Skeletal muscle satellite cell (primary cell): ENCODE measurements at regions not wholly inside any gene's neighbourhood (a gene's known extent, or its start where the extent isn't known, plus 50 kb on each side); places are given as distances from the start of the nearest gene placed in this dataset.
"Not testable (repeated sequence)": the region's sequence is repeated elsewhere in the genome, so short reads cannot be mapped to it uniquely, and the experiment has no call there.

ENCODE experiments used
- H3K27me3 ChIP-seq: 2 replicates; pipeline ENCODE4 v1.7.0; 2013; ENCODE audit warnings: low read length; ENCODE audit not compliant: control insufficient read depth, insufficient read depth
- H3K36me3 ChIP-seq: 2 replicates; pipeline ENCODE4 v1.7.0; 2013; ENCODE audit warnings: mild to moderate bottlenecking, control low read depth, low read length; ENCODE audit not compliant: insufficient read depth
- H3K4me1 ChIP-seq: 2 replicates; pipeline ENCODE4 v1.7.0; 2013; ENCODE audit warnings: low read length; ENCODE audit not compliant: control insufficient read depth, insufficient read depth
- H3K4me2 ChIP-seq: 2 replicates; pipeline ENCODE4 v1.7.0; 2013; ENCODE audit warnings: mild to moderate bottlenecking, low read length
- H3K4me3 ChIP-seq: 2 replicates; pipeline ENCODE4 v1.7.0; 2013; ENCODE audit warnings: low read length
- H3K9ac ChIP-seq: 2 replicates; pipeline ENCODE4 v1.7.0; 2013; ENCODE audit warnings: mild to moderate bottlenecking, low read depth, low read length, moderate library complexity
- H3K9me3 ChIP-seq: replicated peaks from 2 replicates; pipeline ENCODE4 v1.7.0; 2013; ENCODE audit warnings: mild to moderate bottlenecking, control low read depth, low read length

DNA sequence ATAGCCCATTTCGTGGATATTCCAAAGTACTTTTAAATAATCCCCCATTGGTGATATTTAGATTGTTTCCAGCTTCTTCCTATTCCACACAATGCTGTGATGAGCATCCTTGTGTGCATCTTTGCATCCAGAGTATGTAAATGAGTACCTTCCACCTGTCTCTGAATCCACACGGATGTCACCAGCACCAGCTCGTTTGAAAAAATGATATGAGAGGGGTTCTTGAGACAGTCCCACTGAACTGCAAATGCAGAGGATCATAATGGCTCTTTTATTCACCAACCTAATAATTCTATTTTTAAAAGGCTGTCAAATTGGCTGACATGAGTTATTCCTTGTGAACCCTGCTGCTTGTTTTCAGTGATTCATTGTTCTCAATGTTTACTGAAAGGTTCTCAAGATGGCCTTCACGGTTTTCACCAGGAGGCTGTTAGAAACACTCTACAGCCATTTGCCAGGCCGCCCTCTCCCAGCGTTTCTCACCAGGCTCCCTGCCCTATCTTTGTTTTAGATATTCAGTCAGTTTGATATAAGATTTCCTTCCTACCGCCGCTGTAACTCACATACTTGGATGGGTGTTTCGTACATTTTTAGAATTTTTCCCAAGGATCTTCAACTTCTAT lies 96.7 kb upstream of the PTPRG start:
- no peaks in the 10 kb centered on the region for H3K4me1 ChIP-seq
- H3K36me3 ChIP-seq, result no peaks in the 10 kb centered on the region
- H3K27me3 ChIP-seq, result peaks cover 4% of the 10 kb centered on the region
- H3K4me3 ChIP-seq, result no peak overlapping the region
- no peak overlapping the region for H3K9ac ChIP-seq
- H3K9me3 ChIP-seq, result no peaks in the 10 kb centered on the region
- no peak overlapping the region for H3K4me2 ChIP-seq

DNA sequence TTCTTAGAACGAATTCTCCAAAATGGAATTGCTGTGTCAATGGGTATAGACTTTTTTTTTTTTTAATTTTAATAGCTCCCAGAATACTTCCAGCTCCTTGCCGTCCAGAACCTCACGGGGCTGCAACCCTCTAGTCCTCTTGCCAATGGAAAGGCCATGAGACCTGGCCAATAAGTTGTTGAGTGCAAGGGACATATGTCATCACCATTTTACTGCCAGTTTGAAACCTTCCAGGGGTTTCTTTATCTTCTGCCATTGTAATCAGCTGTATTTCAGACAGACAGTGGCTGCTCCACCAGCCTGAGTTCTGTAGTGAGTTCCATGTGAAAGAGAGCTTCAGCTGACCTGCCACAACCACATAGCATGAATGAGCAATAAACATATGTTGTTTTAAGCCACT lies 95.0 kb upstream of the PTPRG start:
- Histone ChIP-seq H3K4me1 (no peaks in the 10 kb centered on the region), H3K9ac (no peak overlapping the region), H3K4me3 (no peak overlapping the region), H3K27me3 (peaks cover 4% of the 10 kb centered on the region), H3K36me3 (no peaks in the 10 kb centered on the region), H3K4me2 (no peak overlapping the region), H3K9me3 (no peaks in the 10 kb centered on the region)

DNA sequence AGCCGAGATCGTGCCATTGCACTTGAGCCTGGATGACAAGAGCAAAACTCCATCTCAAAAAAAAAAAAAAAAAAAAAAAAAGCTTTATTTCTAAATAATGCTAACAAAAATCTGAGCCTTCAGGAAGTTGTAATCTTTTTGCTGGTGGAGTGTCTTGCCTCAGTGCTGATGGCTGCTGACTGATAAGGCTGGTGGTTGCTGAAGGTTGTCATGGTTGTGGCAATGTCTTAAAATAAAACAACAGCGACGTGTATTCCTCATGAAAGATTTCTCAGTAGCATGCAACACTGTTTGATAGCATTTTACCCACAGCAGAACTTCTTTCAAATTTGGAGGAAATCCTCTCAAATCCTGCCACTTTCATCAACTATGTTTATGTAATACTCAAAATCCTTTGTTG lies 77.4 kb upstream of the PTPRG start:
- Histone ChIP-seq H3K4me3 (no peak overlapping the region), H3K9me3 (no peaks in the 10 kb centered on the region), H3K9ac (no peak overlapping the region), H3K36me3 (no peaks in the 10 kb centered on the region), H3K4me1 (no peaks in the 10 kb centered on the region), H3K4me2 (no peak overlapping the region), H3K27me3 (peaks cover 2% of the 10 kb centered on the region)

DNA sequence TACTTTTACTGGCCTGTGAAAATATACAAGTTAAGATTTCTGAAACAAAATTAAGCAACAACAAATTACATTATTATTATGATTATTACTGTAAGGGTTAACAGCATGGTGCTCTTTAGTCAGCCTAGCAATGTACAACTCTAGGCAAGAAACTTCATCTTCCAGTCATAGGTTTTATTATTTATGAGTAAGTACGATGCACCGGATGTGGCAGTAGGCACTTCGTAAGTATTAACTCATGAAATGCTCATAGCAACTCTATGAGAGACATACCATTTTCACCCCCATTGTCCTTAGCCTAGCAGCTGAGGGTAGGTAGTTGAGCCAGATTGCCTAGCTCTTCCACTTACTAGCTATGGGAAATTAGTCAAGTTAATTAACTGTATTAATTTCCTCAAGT lies 68.0 kb upstream of the PTPRG start:
- H3K4me3 ChIP-seq, result no peak overlapping the region
- H3K27me3 ChIP-seq, result no peaks in the 10 kb centered on the region
- H3K9me3 ChIP-seq, result no peaks in the 10 kb centered on the region
- H3K4me1 ChIP-seq, result no peaks in the 10 kb centered on the region
- no peak overlapping the region for H3K9ac ChIP-seq
- no peaks in the 10 kb centered on the region for H3K36me3 ChIP-seq
- no peak overlapping the region for H3K4me2 ChIP-seq

DNA sequence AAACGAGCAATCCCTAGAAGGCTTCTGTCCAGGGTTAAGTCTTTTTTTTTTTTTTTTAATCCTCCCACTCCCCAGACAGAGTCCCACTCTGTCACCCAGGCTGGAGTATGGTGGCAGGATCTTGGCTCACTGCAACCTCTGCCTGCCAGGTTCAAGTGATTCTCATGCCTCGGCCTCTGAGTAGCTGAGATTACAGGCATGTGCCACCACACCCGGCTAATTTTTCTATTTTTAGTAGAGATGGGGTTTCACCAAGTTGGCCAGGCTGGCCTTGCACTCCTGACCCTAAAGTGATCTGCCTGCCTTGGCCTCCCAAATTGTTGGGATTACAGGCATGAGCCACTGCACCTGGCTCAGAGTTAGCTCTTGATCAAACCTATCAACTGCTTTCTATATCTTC lies 67.1 kb upstream of the PTPRG start:
- not testable (repeated sequence) for H3K36me3 ChIP-seq, H3K9ac ChIP-seq, H3K4me3 ChIP-seq, H3K4me2 ChIP-seq, H3K27me3 ChIP-seq, H3K4me1 ChIP-seq, H3K9me3 ChIP-seq

DNA sequence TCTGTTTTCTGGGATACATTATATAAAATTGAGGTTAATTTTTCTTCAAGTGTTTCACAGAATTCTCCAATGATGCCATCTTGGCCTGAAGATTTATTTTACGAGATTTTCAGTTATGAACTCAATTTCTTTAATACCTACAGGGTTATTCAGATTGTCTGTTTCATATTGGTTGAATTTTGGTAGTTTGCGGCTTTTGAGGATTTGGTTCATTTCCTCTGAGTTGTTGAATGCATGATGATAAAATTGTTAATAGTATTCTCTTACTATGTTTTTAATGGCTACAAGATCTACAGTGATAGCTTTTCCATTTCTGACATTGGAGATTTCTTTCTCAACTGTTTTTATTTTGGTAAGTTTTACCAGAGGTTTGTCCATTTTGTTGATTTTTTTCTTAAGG lies 63.9 kb upstream of the PTPRG start:
- no peak overlapping the region for H3K4me3 ChIP-seq
- no peaks in the 10 kb centered on the region for H3K4me1 ChIP-seq
- H3K4me2 ChIP-seq, result no peak overlapping the region
- no peak overlapping the region for H3K9ac ChIP-seq
- no peaks in the 10 kb centered on the region for H3K27me3 ChIP-seq
- H3K36me3 ChIP-seq, result no peaks in the 10 kb centered on the region
- no peaks in the 10 kb centered on the region for H3K9me3 ChIP-seq

DNA sequence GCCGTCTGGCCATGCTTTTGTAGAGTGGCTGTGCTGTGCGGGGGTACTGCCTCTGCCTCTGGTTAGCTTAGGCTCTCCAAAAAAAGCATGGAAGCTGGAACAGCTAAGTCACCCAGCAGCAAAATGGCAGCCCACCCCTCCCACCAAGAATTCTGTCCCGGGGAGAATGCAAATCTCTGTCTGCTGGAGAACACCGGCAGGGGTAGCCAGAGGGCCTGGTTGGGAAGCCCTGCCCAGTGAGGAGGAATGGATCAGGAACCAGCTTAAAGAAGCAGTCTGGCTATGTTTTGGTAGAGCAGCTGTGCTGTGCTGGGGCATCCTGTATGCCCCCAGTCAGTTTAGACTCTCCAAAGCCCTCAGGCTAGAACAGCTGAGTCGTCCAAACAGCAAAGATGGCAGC lies 56.2 kb upstream of the PTPRG start:
- H3K36me3 ChIP-seq, result no peaks in the 10 kb centered on the region
- no peaks in the 10 kb centered on the region for H3K4me1 ChIP-seq
- no peak overlapping the region for H3K9ac ChIP-seq
- no peak overlapping the region for H3K4me2 ChIP-seq
- H3K4me3 ChIP-seq, result no peak overlapping the region
- no peaks in the 10 kb centered on the region for H3K9me3 ChIP-seq
- H3K27me3 ChIP-seq, result no peaks in the 10 kb centered on the region

DNA sequence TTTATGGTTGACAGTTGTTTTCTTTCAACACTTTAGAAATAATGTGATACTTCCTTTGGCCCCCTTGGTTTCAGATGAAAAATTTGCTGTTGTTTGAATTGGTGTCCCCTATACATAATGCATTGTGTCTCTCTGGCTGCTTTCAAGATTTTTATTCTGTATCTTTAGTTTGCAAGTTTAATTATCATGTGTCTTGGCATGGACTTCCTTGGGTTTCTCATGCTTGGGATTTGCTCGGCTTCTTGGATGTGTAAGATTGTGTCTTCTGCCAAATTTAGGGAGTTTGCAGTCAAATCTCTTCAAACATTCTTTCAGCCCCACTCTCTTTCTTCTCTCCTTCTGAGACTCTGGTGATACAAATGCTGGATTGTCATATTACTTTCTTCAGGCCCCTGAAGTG lies 53.4 kb upstream of the PTPRG start:
- Histone ChIP-seq H3K4me3 (no peak overlapping the region), H3K9me3 (no peaks in the 10 kb centered on the region), H3K9ac (no peak overlapping the region), H3K36me3 (no peaks in the 10 kb centered on the region), H3K4me1 (no peaks in the 10 kb centered on the region), H3K4me2 (no peak overlapping the region), H3K27me3 (no peaks in the 10 kb centered on the region)
